Mesendoderm (in vitro differentiated cells): ENCODE measurements at regions not wholly inside any gene's neighbourhood (a gene's known extent, or its start where the extent isn't known, plus 50 kb on each side); places are given as distances from the start of the nearest gene placed in this dataset.

ENCODE experiments used
- DNase-seq: peaks from one replicate; pipeline ENCODE4 v3.0.0; 2013
- H2AK5ac ChIP-seq: 2 replicates; pipeline ENCODE4 v1.6.1; 2013; ENCODE audit warnings: low read length, inconsistent platforms
- H2BK120ac ChIP-seq: 2 replicates; pipeline ENCODE4 v1.6.1; 2013; ENCODE audit warnings: low read depth, mild to moderate bottlenecking, low read length, moderate library complexity, mixed read lengths
- H2BK15ac ChIP-seq: replicated peaks from 2 replicates; pipeline ENCODE4 v1.6.1; 2013; ENCODE audit warnings: low read depth, mild to moderate bottlenecking, moderate library complexity
- H2BK5ac ChIP-seq: 2 replicates; pipeline ENCODE4 v1.6.1; 2013; ENCODE audit warnings: low read length, inconsistent platforms
- H3K18ac ChIP-seq: 2 replicates; pipeline ENCODE4 v1.6.1; 2013; ENCODE audit warnings: mild to moderate bottlenecking, low read length, mixed read lengths
- H3K23ac ChIP-seq: one replicate; pipeline ENCODE4 v1.6.1; 2013; ENCODE audit warnings: low read length
- H3K27ac ChIP-seq: 2 replicates; pipeline ENCODE4 v1.5.1; 2013; ENCODE audit warnings: low read depth, mild to moderate bottlenecking, inconsistent platforms, low read length, moderate library complexity
- H3K27me3 ChIP-seq: 2 replicates; pipeline ENCODE4 v1.6.1; 2013; ENCODE audit warnings: low read length, control low read depth, mild to moderate bottlenecking, inconsistent platforms; ENCODE audit not compliant: insufficient read depth, poor library complexity
- H3K36me3 ChIP-seq: 2 replicates; pipeline ENCODE4 v1.6.1; 2013; ENCODE audit warnings: low read length, inconsistent platforms; ENCODE audit not compliant: control insufficient read depth, insufficient read depth
- H3K4ac ChIP-seq: one replicate; pipeline ENCODE4 v1.6.1; 2013; ENCODE audit warnings: low read depth, mild to moderate bottlenecking, low read length, moderate library complexity
- H3K4me1 ChIP-seq: 2 replicates; pipeline ENCODE4 v1.6.1; 2013; ENCODE audit warnings: low read depth, low read length, inconsistent platforms; ENCODE audit not compliant: control insufficient read depth
- H3K4me2 ChIP-seq: 2 replicates; pipeline ENCODE4 v1.6.1; 2013; ENCODE audit warnings: low read length
- H3K4me3 ChIP-seq: 2 replicates; pipeline ENCODE4 v1.5.1; 2013; ENCODE audit warnings: mild to moderate bottlenecking, low read length
- H3K56ac ChIP-seq: one replicate; pipeline ENCODE4 v1.6.1; 2013; ENCODE audit warnings: low read length
- H3K79me1 ChIP-seq: 2 replicates; pipeline ENCODE4 v1.6.1; 2013; ENCODE audit warnings: low read length, inconsistent platforms
- H3K79me2 ChIP-seq: 2 replicates; pipeline ENCODE4 v1.6.1; 2013; ENCODE audit warnings: mild to moderate bottlenecking, low read length; ENCODE audit not compliant: control insufficient read depth, insufficient read depth
- H3K9ac ChIP-seq: 2 replicates; pipeline ENCODE4 v1.6.1; 2013; ENCODE audit warnings: low read length, inconsistent platforms
- H4K5ac ChIP-seq: one replicate; pipeline ENCODE4 v1.6.1; 2013; ENCODE audit warnings: low read length
- H4K8ac ChIP-seq: one replicate; pipeline ENCODE4 v1.6.1; 2013; ENCODE audit warnings: low read depth, mild to moderate bottlenecking, control low read depth, low read length, moderate library complexity
- WGBS: extraction: QIAGEN DNeasy Blood & Tissue Kit; methylation state at CpG from one replicate; pipeline ENCODE4 v1.1.7; 2013; ENCODE audit warnings: low lambda C conversion rate, missing lambda C conversion rate; ENCODE audit not compliant: insufficient coverage; ENCODE audit errors: extremely low coverage; 5-methylcytosine and 5-hydroxymethylcytosine counted together

DNA sequence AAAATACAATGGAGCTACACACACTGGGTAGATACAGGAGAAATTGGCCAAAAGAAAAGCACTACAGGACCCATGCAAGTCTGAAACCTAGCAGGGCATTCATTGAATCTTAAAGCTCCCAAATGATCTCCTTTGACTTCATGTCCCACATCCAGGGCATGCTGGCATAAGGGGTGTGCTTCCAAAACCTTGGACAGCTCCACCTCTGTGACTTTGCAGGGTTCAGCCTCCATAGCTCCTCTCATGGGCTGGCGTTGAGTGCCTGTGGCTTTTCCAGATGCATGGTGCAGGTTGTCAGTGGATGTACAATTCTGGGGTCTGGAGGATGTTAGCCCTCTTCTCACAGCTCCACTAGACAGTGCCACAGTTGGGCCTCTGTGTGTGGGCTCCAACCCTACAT is 626.3 kb upstream of the POT1 start:
- no peak overlapping the region for H2BK120ac ChIP-seq
- H3K79me1 ChIP-seq = no peaks in the 10 kb centered on the region
- no peak overlapping the region for H3K4ac ChIP-seq
- no peak overlapping the region for H2BK5ac ChIP-seq
- H2BK15ac ChIP-seq = no peak overlapping the region
- H4K8ac ChIP-seq = no peak overlapping the region
- no peaks in the 10 kb centered on the region for H3K36me3 ChIP-seq
- no peak overlapping the region for H3K56ac ChIP-seq
- no CpG with 5 or more reads among the region's 1 CpG for WGBS
- no peak overlapping the region for H3K27ac ChIP-seq
- H2AK5ac ChIP-seq = no peak overlapping the region
- peak; percentile 22 for DNase-seq
- no peaks in the 10 kb centered on the region for H3K79me2 ChIP-seq
- H3K4me2 ChIP-seq = no peak overlapping the region
- H4K5ac ChIP-seq = no peak overlapping the region
- no peak overlapping the region for H3K18ac ChIP-seq
- no peak overlapping the region for H3K4me3 ChIP-seq
- H3K4me1 ChIP-seq = no peaks in the 10 kb centered on the region
- H3K9ac ChIP-seq = no peak overlapping the region
- no peak overlapping the region for H3K23ac ChIP-seq
- H3K27me3 ChIP-seq = no peaks in the 10 kb centered on the region

DNA sequence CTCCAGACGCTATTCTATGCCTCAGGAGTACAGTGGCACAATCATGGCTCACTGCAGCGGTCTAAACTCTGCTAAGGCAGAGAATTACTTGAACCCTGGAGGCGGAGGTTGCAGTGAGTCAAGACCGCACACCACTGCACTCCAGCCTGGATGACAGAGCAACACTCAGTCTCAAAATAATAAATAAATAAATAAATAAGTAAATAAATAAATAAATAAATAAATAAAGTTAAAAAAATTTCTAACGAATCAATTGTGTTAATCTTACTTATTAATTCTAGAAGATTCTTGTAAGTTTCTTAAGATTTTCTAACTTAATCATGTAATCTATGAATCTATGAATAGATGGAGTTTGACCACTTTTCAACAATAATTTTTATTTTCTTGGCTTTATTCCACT is 621.4 kb upstream of the POT1 start:
- H3K27me3 ChIP-seq = no peaks in the 10 kb centered on the region
- no peak overlapping the region for H4K8ac ChIP-seq
- no peak overlapping the region for H3K18ac ChIP-seq
- H3K27ac ChIP-seq = no peak overlapping the region
- no peak overlapping the region for H3K23ac ChIP-seq
- H4K5ac ChIP-seq = no peak overlapping the region
- H3K56ac ChIP-seq = no peak overlapping the region
- H2AK5ac ChIP-seq = no peak overlapping the region
- no peak overlapping the region for H2BK5ac ChIP-seq
- no peak overlapping the region for H3K9ac ChIP-seq
- no peak overlapping the region for H3K4me3 ChIP-seq
- no peaks in the 10 kb centered on the region for H3K36me3 ChIP-seq
- no peak for DNase-seq
- WGBS = no CpG with 5 or more reads among the region's 5 CpGs
- H2BK15ac ChIP-seq = no peak overlapping the region
- H3K79me2 ChIP-seq = no peaks in the 10 kb centered on the region
- H3K4me2 ChIP-seq = no peak overlapping the region
- no peaks in the 10 kb centered on the region for H3K4me1 ChIP-seq
- no peaks in the 10 kb centered on the region for H3K79me1 ChIP-seq
- H2BK120ac ChIP-seq = no peak overlapping the region
- no peak overlapping the region for H3K4ac ChIP-seq

DNA sequence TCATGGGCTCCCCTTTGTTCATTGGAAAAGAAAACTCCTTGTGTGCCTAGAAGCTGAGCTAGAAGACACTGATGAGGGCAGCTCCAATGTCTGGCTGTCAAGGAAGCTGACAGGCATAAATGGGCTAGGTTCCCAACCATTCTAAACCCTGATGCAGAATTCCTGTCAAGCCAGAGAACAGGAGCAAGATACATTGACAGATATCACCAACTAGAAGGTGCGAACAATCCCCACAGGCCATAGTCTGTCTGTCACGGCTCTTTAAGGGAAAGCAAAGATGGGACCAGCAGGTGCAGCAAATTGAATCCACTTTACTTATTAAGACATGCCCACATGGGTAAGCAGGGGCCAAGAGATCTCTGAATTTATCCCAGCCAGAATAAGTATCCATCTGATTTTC is 617.9 kb upstream of the POT1 start:
- H3K9ac ChIP-seq = no peak overlapping the region
- no peak overlapping the region for H2BK15ac ChIP-seq
- H3K4me3 ChIP-seq = no peak overlapping the region
- no peak overlapping the region for H3K56ac ChIP-seq
- no peak overlapping the region for H3K23ac ChIP-seq
- H3K27me3 ChIP-seq = no peaks in the 10 kb centered on the region
- no peak overlapping the region for H3K4me2 ChIP-seq
- no peaks in the 10 kb centered on the region for H3K79me1 ChIP-seq
- no peak overlapping the region for H2AK5ac ChIP-seq
- H2BK5ac ChIP-seq = no peak overlapping the region
- no peak overlapping the region for H3K18ac ChIP-seq
- H3K36me3 ChIP-seq = no peaks in the 10 kb centered on the region
- H2BK120ac ChIP-seq = no peak overlapping the region
- H3K79me2 ChIP-seq = no peaks in the 10 kb centered on the region
- H3K27ac ChIP-seq = no peak overlapping the region
- WGBS = no CpG with 5 or more reads among the region's 2 CpGs
- no peak overlapping the region for H4K8ac ChIP-seq
- H3K4ac ChIP-seq = no peak overlapping the region
- H3K4me1 ChIP-seq = no peaks in the 10 kb centered on the region
- H4K5ac ChIP-seq = no peak overlapping the region
- DNase-seq = peak; percentile 6

DNA sequence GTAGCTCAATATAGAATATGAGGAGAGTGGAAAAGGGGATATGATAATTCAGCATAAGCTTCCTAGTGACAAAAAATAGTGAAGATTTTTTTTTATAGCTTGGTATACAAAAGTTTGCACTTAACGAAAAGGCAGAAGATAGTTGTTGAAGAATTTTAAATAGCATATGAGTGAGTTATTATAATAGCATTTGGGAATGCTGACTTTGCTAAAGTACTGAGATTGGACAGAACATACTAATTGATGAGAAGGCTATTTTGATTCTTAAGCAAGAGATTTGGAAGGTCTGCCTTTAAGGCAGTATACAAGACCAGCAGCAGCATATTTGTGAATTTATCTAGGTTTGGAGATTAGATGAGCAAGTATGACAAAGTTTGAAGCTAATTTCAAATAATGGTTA is 600.9 kb upstream of the POT1 start:
- H3K23ac ChIP-seq = no peak overlapping the region
- no peaks in the 10 kb centered on the region for H3K36me3 ChIP-seq
- no peaks in the 10 kb centered on the region for H3K27me3 ChIP-seq
- H3K18ac ChIP-seq = no peak overlapping the region
- no peak overlapping the region for H4K5ac ChIP-seq
- no peak overlapping the region for H3K4ac ChIP-seq
- DNase-seq = no peak
- H2BK120ac ChIP-seq = no peak overlapping the region
- no peak overlapping the region for H3K27ac ChIP-seq
- no peak overlapping the region for H3K4me3 ChIP-seq
- H3K56ac ChIP-seq = no peak overlapping the region
- H3K4me1 ChIP-seq = no peaks in the 10 kb centered on the region
- no peak overlapping the region for H2BK15ac ChIP-seq
- no peaks in the 10 kb centered on the region for H3K79me2 ChIP-seq
- H3K4me2 ChIP-seq = no peak overlapping the region
- H3K79me1 ChIP-seq = no peaks in the 10 kb centered on the region
- H2AK5ac ChIP-seq = no peak overlapping the region
- 100% methylated on average over 1 of the region's 1 CpG for WGBS
- no peak overlapping the region for H2BK5ac ChIP-seq
- H3K9ac ChIP-seq = no peak overlapping the region
- H4K8ac ChIP-seq = no peak overlapping the region

- no CpG with 5 or more reads among the region's 1 CpG for WGBS
- no peak overlapping the region for H3K23ac ChIP-seq
- no peak overlapping the region for H4K8ac ChIP-seq
- no peak overlapping the region for H2BK5ac ChIP-seq
- no peak overlapping the region for H2BK120ac ChIP-seq
- no peak overlapping the region for H3K4me3 ChIP-seq
- no peak overlapping the region for H4K5ac ChIP-seq
- no peaks in the 10 kb centered on the region for H3K4me1 ChIP-seq
- H3K4me2 ChIP-seq = no peak overlapping the region
- no peaks in the 10 kb centered on the region for H3K79me2 ChIP-seq
- H3K9ac ChIP-seq = no peak overlapping the region
- H2AK5ac ChIP-seq = no peak overlapping the region
- no peaks in the 10 kb centered on the region for H3K27me3 ChIP-seq
- no peak overlapping the region for H2BK15ac ChIP-seq
- no peak overlapping the region for H3K18ac ChIP-seq
- H3K79me1 ChIP-seq = no peaks in the 10 kb centered on the region
- DNase-seq = no peak
- no peaks in the 10 kb centered on the region for H3K36me3 ChIP-seq
- H3K27ac ChIP-seq = no peak overlapping the region
- no peak overlapping the region for H3K4ac ChIP-seq
- H3K56ac ChIP-seq = no peak overlapping the region
Observed at GRCh38 chr7:125529249-125529648, 599.6 kb upstream of the POT1 start.

GRCh38 chr7:125526958-125527357 is 597.3 kb upstream of the POT1 start:
- no peaks in the 10 kb centered on the region for H3K79me1 ChIP-seq
- WGBS = no CpG with 5 or more reads among the region's 5 CpGs
- H4K8ac ChIP-seq = no peak overlapping the region
- no peak overlapping the region for H3K27ac ChIP-seq
- no peak overlapping the region for H3K56ac ChIP-seq
- no peak overlapping the region for H2AK5ac ChIP-seq
- no peak overlapping the region for H4K5ac ChIP-seq
- no peak overlapping the region for H2BK5ac ChIP-seq
- H3K27me3 ChIP-seq = no peaks in the 10 kb centered on the region
- H3K79me2 ChIP-seq = no peaks in the 10 kb centered on the region
- no peak for DNase-seq
- H3K36me3 ChIP-seq = no peaks in the 10 kb centered on the region
- no peak overlapping the region for H3K4me3 ChIP-seq
- H2BK120ac ChIP-seq = no peak overlapping the region
- no peak overlapping the region for H3K4me2 ChIP-seq
- no peak overlapping the region for H3K23ac ChIP-seq
- no peak overlapping the region for H3K4ac ChIP-seq
- H3K4me1 ChIP-seq = no peaks in the 10 kb centered on the region
- H3K9ac ChIP-seq = no peak overlapping the region
- H2BK15ac ChIP-seq = no peak overlapping the region
- no peak overlapping the region for H3K18ac ChIP-seq
